ENCODE measurements at regions not wholly inside any gene's neighbourhood (a gene's known extent, or its start where the extent isn't known, plus 50 kb on each side); places are given as distances from the start of the nearest gene placed in this dataset.

- Histone ChIP-seq H3K27ac (ENCODE audit: low read depth, low read length) (no peak overlapping the region), H3K4me1 (ENCODE audit: insufficient read depth, low read length) (no peaks in the 10 kb centered on the region), H3K79me2 (ENCODE audit: insufficient read depth, low read length) (no peaks in the 10 kb centered on the region), H3K4me3 (ENCODE audit: insufficient read depth, low read length) (no peak overlapping the region), H4K20me1 (ENCODE audit: insufficient read depth, low read length) (no peaks in the 10 kb centered on the region), H3K36me3 (ENCODE audit: insufficient read depth, low read length) (no peaks in the 10 kb centered on the region), H3K4me2 (ENCODE audit: insufficient read depth, low read length) (no peak overlapping the region), H2AFZ (ENCODE audit: low read length) (no peak overlapping the region), H3K27me3 (ENCODE audit: insufficient read depth, low read length) (no peaks in the 10 kb centered on the region), H3K9me3 (ENCODE audit: low read depth, low read length) (no peaks in the 10 kb centered on the region)
- no peak for TF ChIP-seq CTCF (IDR thresholded peaks at IDR 0.05; ENCODE audit: extremely low read depth, low read depth, low read length)
- DNase-seq (ENCODE audit: insufficient read length, low spot score, missing footprints): peak; percentile 23
These were observed 192.7 kb upstream of the MEIS1 start for GRCh38 chr2:66242099-66242789.

GRCh38 chr2:66240286-66240685 is 194.6 kb upstream of the MEIS1 start:
- Histone ChIP-seq H3K36me3 (ENCODE audit: insufficient read depth, low read length) (no peaks in the 10 kb centered on the region), H3K27me3 (ENCODE audit: insufficient read depth, low read length) (no peaks in the 10 kb centered on the region), H3K4me3 (ENCODE audit: insufficient read depth, low read length) (no peak overlapping the region), H3K27ac (ENCODE audit: low read depth, low read length) (no peak overlapping the region), H3K9me3 (ENCODE audit: low read depth, low read length) (no peaks in the 10 kb centered on the region), H2AFZ (ENCODE audit: low read length) (no peak overlapping the region), H3K4me2 (ENCODE audit: insufficient read depth, low read length) (no peak overlapping the region), H3K4me1 (ENCODE audit: insufficient read depth, low read length) (no peaks in the 10 kb centered on the region), H4K20me1 (ENCODE audit: insufficient read depth, low read length) (no peaks in the 10 kb centered on the region), H3K79me2 (ENCODE audit: insufficient read depth, low read length) (no peaks in the 10 kb centered on the region)
- no peak for TF ChIP-seq CTCF (IDR thresholded peaks at IDR 0.05; ENCODE audit: extremely low read depth, low read depth, low read length)
- DNase-seq (ENCODE audit: insufficient read length, low spot score, missing footprints): no peak

- H3K27ac ChIP-seq (ENCODE audit: low read depth, low read length): no peak overlapping the region
- no peak overlapping the region for H3K4me3 ChIP-seq (ENCODE audit: insufficient read depth, low read length)
- no peak for TF ChIP-seq CTCF (IDR thresholded peaks at IDR 0.05; ENCODE audit: extremely low read depth, low read depth, low read length)
These were observed 195.3 kb upstream of the MEIS1 start for GRCh38 chr2:66239655-66240054.

GRCh38 chr2:66237803-66238379 is 197.0 kb upstream of the MEIS1 start:
- no peak for DNase-seq (ENCODE audit: insufficient read length, low spot score, missing footprints)
- Histone ChIP-seq H3K4me2 (ENCODE audit: insufficient read depth, low read length) (no peak overlapping the region), H4K20me1 (ENCODE audit: insufficient read depth, low read length) (no peaks in the 10 kb centered on the region), H3K36me3 (ENCODE audit: insufficient read depth, low read length) (no peaks in the 10 kb centered on the region), H3K4me3 (ENCODE audit: insufficient read depth, low read length) (no peak overlapping the region), H3K27me3 (ENCODE audit: insufficient read depth, low read length) (no peaks in the 10 kb centered on the region), H3K4me1 (ENCODE audit: insufficient read depth, low read length) (no peaks in the 10 kb centered on the region), H3K27ac (ENCODE audit: low read depth, low read length) (no peak overlapping the region), H3K79me2 (ENCODE audit: insufficient read depth, low read length) (no peaks in the 10 kb centered on the region), H3K9me3 (ENCODE audit: low read depth, low read length) (no peaks in the 10 kb centered on the region), H2AFZ (ENCODE audit: low read length) (no peak overlapping the region)
- no peak for TF ChIP-seq CTCF (IDR thresholded peaks at IDR 0.05; ENCODE audit: extremely low read depth, low read depth, low read length)

More at GRCh38 chr2:66239655-66240054, 195.3 kb upstream of the MEIS1 start:
- DNase-seq (ENCODE audit: insufficient read length, low spot score, missing footprints): no peak
- Histone ChIP-seq H3K4me2 (ENCODE audit: insufficient read depth, low read length) (no peak overlapping the region), H3K9me3 (ENCODE audit: low read depth, low read length) (no peaks in the 10 kb centered on the region), H3K27me3 (ENCODE audit: insufficient read depth, low read length) (no peaks in the 10 kb centered on the region), H3K36me3 (ENCODE audit: insufficient read depth, low read length) (no peaks in the 10 kb centered on the region), H3K79me2 (ENCODE audit: insufficient read depth, low read length) (no peaks in the 10 kb centered on the region), H2AFZ (ENCODE audit: low read length) (no peak overlapping the region), H3K4me1 (ENCODE audit: insufficient read depth, low read length) (no peaks in the 10 kb centered on the region), H4K20me1 (ENCODE audit: insufficient read depth, low read length) (no peaks in the 10 kb centered on the region)
